ENCODE measurements at regions not wholly inside any gene's neighbourhood (a gene's known extent, or its start where the extent isn't known, plus 50 kb on each side); places are given as distances from the start of the nearest gene placed in this dataset.

DNA sequence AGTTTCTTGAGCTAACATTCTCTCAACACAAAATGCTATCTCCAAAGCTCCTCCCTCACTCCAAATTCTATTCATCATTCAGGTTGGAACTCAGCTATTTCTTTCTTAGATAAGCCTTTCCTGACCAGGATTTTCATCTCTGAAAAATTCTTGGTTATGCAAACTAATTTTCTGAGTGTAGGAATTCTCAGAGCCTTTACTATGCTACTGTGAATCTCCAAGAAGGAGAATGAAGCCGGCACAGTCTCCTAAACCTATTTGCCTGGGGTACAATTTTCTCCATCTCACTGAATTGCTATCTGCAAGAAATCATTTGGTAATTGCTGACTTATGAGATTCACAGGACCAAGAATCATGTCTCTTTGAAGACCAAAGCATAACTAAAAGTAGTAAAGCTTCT lies 325.9 kb upstream of the ESRRG start:
- TF ChIP-seq, protein P1, sequence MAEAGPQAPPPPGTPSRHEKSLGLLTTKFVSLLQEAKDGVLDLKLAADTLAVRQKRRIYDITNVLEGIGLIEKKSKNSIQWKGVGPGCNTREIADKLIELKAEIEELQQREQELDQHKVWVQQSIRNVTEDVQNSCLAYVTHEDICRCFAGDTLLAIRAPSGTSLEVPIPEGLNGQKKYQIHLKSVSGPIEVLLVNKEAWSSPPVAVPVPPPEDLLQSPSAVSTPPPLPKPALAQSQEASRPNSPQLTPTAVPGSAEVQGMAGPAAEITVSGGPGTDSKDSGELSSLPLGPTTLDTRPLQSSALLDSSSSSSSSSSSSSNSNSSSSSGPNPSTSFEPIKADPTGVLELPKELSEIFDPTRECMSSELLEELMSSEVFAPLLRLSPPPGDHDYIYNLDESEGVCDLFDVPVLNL (CRISPR knock-in tag; IDR thresholded peaks at IDR 0.05; ENCODE audit: low read depth) = no peak
- TF ChIP-seq EP300 (IDR thresholded peaks at IDR 0.05; ENCODE audit: low read length) (no peak), RB1 (IDR thresholded peaks at IDR 0.05; ENCODE audit: low read depth) (no peak), SIN3A (IDR thresholded peaks at IDR 0.05; ENCODE audit: borderline replicate concordance in 2 of 2, control insufficient read depth in 1 of 2, low read depth in 2 of 2, low read length in 2 of 2) (no peak), NFE2L1 (tag; IDR thresholded peaks at IDR 0.05; ENCODE audit: borderline replicate concordance, low read depth) (no peak), ARID2 (IDR thresholded peaks at IDR 0.05) (no peak), ZNF232 (CRISPR knock-in tag; IDR thresholded peaks at IDR 0.05) (no peak)
- TF ChIP-seq, protein P2, sequence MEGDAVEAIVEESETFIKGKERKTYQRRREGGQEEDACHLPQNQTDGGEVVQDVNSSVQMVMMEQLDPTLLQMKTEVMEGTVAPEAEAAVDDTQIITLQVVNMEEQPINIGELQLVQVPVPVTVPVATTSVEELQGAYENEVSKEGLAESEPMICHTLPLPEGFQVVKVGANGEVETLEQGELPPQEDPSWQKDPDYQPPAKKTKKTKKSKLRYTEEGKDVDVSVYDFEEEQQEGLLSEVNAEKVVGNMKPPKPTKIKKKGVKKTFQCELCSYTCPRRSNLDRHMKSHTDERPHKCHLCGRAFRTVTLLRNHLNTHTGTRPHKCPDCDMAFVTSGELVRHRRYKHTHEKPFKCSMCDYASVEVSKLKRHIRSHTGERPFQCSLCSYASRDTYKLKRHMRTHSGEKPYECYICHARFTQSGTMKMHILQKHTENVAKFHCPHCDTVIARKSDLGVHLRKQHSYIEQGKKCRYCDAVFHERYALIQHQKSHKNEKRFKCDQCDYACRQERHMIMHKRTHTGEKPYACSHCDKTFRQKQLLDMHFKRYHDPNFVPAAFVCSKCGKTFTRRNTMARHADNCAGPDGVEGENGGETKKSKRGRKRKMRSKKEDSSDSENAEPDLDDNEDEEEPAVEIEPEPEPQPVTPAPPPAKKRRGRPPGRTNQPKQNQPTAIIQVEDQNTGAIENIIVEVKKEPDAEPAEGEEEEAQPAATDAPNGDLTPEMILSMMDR (IDR thresholded peaks at IDR 0.05 in 2 of 3, conservative IDR thresholded peaks at IDR 0.05 in 1 of 3; ENCODE audit: insufficient read depth in 2 of 3, low read depth in 1 of 3, low read length in 3 of 3) = no peak
- TF ChIP-seq, protein P3, sequence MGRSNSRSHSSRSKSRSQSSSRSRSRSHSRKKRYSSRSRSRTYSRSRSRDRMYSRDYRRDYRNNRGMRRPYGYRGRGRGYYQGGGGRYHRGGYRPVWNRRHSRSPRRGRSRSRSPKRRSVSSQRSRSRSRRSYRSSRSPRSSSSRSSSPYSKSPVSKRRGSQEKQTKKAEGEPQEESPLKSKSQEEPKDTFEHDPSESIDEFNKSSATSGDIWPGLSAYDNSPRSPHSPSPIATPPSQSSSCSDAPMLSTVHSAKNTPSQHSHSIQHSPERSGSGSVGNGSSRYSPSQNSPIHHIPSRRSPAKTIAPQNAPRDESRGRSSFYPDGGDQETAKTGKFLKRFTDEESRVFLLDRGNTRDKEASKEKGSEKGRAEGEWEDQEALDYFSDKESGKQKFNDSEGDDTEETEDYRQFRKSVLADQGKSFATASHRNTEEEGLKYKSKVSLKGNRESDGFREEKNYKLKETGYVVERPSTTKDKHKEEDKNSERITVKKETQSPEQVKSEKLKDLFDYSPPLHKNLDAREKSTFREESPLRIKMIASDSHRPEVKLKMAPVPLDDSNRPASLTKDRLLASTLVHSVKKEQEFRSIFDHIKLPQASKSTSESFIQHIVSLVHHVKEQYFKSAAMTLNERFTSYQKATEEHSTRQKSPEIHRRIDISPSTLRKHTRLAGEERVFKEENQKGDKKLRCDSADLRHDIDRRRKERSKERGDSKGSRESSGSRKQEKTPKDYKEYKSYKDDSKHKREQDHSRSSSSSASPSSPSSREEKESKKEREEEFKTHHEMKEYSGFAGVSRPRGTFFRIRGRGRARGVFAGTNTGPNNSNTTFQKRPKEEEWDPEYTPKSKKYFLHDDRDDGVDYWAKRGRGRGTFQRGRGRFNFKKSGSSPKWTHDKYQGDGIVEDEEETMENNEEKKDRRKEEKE (IDR thresholded peaks at IDR 0.05; ENCODE audit: borderline replicate concordance in 1 of 2, control insufficient read depth in 1 of 2, low read depth in 2 of 2, low read length in 1 of 2) = no peak
